GM13977 (cell line): ENCODE measurements at regions not wholly inside any gene's neighbourhood (a gene's known extent, or its start where the extent isn't known, plus 50 kb on each side); places are given as distances from the start of the nearest gene placed in this dataset.
A peak's percentile ranks its signal among the peaks of the same experiment; 100 is the strongest.
"Not testable (repeated sequence)": the region's sequence is repeated elsewhere in the genome, so short reads cannot be mapped to it uniquely, and the experiment has no call there.

Source experiments
- DNase-seq: peaks from one replicate; pipeline ENCODE4 v3.0.0; 2012; ENCODE audit warnings: low spot score
- in situ Hi-C: fragments of 300-500 bp; cut with MboI; formaldehyde crosslinking; loops from one replicate; pipeline ENCODE4 v1.12.0; 2022; ENCODE audit warnings: low sequenced_read_pairs, low pct_unique_long_range_greater_than_20kb, mixed read lengths, inconsistent platforms; ENCODE audit not compliant: unreplicated experiment
- TF ChIP-seq, protein P1 (sequence below): IDR thresholded peaks from 2 replicates; pipeline ENCODE4 v1.5.1; 2012; ENCODE audit warnings: mild to moderate bottlenecking, control low read depth; ENCODE audit not compliant: insufficient read depth; ENCODE audit errors: extremely low read depth, missing control alignments

DNA sequence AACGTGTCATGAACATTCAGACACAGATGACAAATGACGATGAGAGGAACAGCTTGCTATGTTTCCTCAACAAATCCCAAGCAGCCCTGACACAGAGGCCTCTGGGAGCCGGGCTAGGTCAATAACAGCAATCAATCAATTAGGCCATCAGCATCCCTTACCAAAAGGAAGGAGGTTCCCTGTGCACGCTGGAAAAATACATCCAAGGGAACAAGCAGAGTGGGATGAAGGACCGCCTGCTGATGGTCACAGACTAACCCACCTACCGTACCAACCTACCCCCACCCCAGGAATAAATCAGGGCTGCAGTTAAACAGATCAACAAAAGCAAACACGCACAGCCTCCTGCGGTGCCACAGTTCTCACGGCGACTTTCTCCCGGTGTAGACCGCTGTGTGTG lies 265.1 kb upstream of the SFSWAP start:
- TF ChIP-seq, protein P1, sequence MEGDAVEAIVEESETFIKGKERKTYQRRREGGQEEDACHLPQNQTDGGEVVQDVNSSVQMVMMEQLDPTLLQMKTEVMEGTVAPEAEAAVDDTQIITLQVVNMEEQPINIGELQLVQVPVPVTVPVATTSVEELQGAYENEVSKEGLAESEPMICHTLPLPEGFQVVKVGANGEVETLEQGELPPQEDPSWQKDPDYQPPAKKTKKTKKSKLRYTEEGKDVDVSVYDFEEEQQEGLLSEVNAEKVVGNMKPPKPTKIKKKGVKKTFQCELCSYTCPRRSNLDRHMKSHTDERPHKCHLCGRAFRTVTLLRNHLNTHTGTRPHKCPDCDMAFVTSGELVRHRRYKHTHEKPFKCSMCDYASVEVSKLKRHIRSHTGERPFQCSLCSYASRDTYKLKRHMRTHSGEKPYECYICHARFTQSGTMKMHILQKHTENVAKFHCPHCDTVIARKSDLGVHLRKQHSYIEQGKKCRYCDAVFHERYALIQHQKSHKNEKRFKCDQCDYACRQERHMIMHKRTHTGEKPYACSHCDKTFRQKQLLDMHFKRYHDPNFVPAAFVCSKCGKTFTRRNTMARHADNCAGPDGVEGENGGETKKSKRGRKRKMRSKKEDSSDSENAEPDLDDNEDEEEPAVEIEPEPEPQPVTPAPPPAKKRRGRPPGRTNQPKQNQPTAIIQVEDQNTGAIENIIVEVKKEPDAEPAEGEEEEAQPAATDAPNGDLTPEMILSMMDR, result no peak
- in situ Hi-C loops, result no loop called here
- DNase-seq, result no peak

DNA sequence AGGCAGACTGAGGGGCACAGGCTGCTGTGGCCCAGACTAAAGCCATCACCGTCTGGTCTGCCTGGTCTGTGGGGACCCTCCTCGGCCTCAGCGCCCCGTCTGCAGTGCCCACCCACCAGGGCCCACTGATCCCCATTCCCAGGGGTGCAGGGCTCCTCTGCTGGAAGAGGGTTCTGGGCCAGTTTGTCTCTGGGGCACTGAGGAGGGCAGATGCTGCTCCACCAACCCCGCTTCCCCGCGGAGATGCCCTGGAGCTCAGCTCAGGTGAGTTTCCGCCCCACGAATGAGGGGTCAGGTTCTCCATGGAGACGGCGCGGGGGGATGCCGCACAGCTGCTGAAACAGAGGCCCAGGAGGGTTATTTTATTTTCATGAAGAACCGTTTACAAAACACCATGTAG lies 263.3 kb upstream of the SFSWAP start:
- in situ Hi-C loops, DNase-seq: not testable (repeated sequence)

DNA sequence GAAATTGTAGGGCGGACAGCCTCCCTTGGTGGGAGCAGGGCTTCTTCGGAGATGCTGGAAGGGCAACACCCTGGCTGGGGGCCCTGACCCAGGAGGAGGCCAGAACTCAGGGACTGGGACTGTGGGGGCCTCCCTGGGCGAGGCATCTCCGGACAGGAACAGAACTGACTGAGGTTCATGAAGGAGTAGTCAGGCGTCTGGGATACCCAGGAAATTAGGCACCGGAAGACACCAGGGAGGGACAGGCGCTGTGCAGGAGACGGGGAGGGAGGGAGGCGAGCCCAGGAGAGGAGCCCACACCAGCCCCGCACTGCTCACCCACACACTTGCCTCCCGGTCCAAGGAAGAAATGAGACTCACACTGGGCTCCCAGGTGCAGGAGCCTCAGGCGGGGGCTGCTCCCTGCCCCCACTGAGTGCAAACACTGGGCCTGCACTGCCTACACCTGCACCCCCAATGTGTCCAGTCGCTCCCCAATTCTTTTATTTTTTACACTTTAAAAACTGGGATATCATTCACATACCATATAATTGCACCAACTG lies 262.6 kb upstream of the SFSWAP start:
- DNase-seq, result no peak
- TF ChIP-seq, protein P1, result no peak
- in situ Hi-C loops, result no loop called here

DNA sequence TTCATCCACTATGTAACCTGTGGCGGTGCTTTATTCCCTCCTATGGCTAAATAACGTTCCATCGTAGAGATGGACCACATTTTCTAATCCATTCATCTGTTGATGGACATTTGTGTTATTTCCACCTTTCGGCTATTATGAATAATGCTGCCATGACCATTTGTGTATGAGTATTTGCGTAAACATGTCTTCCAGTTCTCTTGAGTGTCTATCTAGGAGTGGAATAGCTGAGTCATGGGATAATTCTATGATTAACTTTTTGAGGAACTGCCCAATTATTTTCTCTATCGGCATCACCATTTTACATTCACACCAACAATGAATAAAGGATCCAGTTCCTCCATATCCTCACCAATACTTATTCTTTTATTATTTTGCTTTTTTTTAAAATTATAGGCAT lies 261.9 kb upstream of the SFSWAP start:
- no peak for DNase-seq
- in situ Hi-C loops, result no loop called here
- TF ChIP-seq, protein P1, result no peak

DNA sequence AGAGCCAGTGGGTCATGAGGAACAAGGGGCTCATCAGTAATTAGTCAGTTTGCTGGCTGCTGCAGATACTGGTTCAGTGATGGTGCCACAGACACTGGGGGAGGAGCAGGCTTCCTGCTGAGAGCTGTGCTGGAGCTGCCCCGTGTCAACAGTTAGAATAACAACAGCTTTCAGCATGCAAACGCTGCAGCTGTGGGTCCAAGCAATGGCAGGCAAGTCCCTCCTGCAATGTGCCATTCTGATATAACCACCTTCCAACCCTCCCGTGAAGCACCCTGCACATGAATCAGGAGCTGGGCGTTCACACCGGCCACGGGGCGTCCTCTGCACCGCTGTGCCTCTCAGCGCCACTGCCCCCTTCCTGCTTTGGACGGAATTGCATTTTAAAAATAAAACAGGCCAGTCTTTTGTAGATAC lies 258.4 kb upstream of the SFSWAP start:
- peak; percentile 69 for DNase-seq
- in situ Hi-C loops, result no loop called here
- TF ChIP-seq, protein P1, result peak; percentile 76

DNA sequence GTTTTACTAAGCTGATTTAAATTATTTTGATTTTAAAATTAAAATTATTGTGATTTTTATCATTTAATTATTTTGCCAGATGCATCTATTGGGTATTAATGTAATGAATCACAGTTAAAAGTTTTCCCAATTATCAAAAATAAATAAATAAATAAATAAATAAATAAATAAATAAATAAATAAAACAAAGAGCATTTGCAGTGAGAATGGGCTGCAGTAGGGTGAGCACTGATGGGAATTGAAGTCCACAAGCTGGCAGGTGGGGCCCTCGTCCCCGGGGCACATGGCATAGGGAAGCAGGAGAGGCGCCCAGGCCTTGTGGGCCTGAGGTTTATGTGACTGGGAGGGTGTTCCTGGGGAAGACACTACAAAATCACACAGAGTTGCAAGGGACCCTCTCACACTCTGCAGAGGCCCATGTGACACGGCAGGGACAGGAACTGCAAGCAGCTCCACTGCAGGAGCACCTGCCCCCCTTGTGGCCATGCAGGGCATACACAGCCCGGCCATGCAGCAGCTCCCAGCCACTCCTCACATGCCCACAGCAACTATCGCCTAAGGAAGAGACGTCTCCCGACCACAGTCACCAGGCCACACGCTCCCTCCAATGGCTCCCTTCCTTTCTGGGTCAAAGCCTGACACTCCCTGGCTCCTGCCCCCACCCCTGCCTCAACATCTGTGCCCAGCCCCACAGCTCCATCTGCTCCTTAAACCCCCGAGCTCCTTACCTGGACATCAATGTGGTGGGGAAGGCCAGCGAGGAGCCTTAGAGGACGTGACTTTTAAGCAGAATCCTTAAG lies 256.3 kb upstream of the SFSWAP start:
- DNase-seq, result peak; percentile 70
- in situ Hi-C loops, result no loop called here
- TF ChIP-seq, protein P1, result peak; percentile 50

DNA sequence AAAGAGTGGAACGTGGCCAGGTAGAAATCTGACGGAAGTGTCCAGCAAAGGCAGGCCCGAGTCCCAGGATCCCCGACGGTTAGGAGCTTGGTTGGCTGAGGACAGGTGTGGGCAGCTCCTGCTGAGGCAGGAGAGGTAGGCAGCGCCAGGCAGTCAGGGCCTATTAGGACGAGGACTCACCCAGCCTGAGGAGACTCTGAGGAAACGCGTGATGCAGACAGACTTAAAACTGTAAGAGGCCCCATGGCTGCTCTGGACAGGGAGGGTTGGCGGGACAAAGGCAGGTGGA lies 255.7 kb upstream of the SFSWAP start:
- in situ Hi-C loops, result no loop called here
- no peak for DNase-seq
- TF ChIP-seq, protein P1, result no peak
